Hepatocyte (in vitro differentiated cells): ENCODE measurements at regions not wholly inside any gene's neighbourhood (a gene's known extent, or its start where the extent isn't known, plus 50 kb on each side); places are given as distances from the start of the nearest gene placed in this dataset.

ENCODE experiments used
- EZH2 ChIP-seq: fragments of 200-600 bp; sonication (generic); IDR thresholded peaks from 2 replicates; pipeline ENCODE4 v1.6.1; 2016; ENCODE audit warnings: antibody characterized with exemption, mild to moderate bottlenecking, borderline replicate concordance
- TF ChIP-seq, protein P1 (sequence below): fragments of 200-600 bp; sonication (generic); IDR thresholded peaks from 2 replicates; pipeline ENCODE4 v1.5.1; 2016; ENCODE audit warnings: antibody characterized with exemption, mild to moderate bottlenecking; ENCODE audit not compliant: poor library complexity

DNA sequence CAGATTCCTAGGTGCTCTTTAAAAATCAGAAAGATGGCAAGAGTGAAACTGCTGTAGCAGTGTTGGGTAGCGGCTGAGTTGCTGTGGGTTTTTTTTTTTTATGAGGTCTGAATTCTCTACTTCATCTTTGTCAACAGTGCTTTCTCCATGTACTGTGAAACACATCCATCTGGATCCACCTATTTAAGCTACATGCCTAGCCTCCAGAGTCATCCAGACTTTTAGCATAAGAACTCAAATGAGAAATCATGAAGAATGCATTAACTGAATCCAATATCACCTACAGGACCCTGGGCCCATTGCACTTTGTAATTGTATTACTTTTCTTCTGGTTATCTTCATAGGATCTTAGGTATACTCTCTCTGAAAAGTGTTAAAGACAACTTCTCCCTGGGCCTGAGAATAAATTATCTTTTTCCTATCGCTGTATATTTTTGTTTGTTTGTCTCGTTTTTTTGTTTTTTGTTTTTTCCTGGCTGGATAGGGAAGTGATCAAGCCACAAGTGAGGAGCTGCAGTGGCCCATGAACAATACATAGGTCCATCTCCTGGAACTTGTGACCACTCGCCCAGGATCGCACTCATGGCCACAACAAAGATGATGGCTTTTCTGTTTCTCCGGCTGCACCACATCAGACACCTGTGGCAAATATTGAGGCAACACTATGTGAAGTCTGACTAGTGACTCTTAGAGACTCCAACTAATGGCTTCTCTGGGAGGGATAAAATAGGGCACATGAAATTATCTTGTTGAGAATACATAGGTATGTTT lies 609.9 kb upstream of the AGTR1 start:
- TF ChIP-seq, protein P1, sequence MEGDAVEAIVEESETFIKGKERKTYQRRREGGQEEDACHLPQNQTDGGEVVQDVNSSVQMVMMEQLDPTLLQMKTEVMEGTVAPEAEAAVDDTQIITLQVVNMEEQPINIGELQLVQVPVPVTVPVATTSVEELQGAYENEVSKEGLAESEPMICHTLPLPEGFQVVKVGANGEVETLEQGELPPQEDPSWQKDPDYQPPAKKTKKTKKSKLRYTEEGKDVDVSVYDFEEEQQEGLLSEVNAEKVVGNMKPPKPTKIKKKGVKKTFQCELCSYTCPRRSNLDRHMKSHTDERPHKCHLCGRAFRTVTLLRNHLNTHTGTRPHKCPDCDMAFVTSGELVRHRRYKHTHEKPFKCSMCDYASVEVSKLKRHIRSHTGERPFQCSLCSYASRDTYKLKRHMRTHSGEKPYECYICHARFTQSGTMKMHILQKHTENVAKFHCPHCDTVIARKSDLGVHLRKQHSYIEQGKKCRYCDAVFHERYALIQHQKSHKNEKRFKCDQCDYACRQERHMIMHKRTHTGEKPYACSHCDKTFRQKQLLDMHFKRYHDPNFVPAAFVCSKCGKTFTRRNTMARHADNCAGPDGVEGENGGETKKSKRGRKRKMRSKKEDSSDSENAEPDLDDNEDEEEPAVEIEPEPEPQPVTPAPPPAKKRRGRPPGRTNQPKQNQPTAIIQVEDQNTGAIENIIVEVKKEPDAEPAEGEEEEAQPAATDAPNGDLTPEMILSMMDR, result no peak
- TF ChIP-seq EZH2, result no peak
